H1 (cell line): ENCODE measurements at regions not wholly inside any gene's neighbourhood (a gene's known extent, or its start where the extent isn't known, plus 50 kb on each side); places are given as distances from the start of the nearest gene placed in this dataset.

ENCODE experiments used
- TF ChIP-seq, protein P1 (sequence below), 3 experiments: IDR thresholded peaks; 1 replicate in 2 of 3; 2 replicates in 1 of 3; pipeline versions ENCODE4 v1.5.1 to v1.6.1; 2011; ENCODE audit warnings: low read length in 3 of 3, mild to moderate bottlenecking in 3 of 3, inconsistent platforms in 2 of 3, low read depth in 1 of 3, moderate library complexity in 1 of 3; ENCODE audit not compliant: insufficient read depth in 1 of 3; ENCODE audit errors: control extremely low read depth in 1 of 3

DNA sequence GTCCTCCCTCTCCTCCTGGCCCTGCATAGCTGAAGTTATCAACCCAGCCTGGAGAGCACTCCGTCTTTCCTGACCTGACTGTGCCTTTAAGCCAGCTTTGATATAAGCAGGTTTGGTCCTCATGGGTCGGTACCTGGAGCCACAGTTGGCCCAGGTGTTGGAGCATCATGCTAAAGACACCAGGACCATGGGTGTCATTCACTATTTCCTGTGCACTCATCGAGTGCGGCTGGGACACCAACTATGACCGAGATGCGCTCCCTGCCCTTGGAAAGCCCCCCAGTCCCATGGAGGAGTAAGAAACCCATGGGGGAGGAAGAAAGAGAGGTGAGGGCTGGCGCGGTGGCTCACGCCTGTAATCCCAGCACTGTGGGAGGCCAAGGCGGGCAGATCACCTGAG, 78.9 kb upstream of the CCND2 start (continued):
- TF ChIP-seq, protein P1, sequence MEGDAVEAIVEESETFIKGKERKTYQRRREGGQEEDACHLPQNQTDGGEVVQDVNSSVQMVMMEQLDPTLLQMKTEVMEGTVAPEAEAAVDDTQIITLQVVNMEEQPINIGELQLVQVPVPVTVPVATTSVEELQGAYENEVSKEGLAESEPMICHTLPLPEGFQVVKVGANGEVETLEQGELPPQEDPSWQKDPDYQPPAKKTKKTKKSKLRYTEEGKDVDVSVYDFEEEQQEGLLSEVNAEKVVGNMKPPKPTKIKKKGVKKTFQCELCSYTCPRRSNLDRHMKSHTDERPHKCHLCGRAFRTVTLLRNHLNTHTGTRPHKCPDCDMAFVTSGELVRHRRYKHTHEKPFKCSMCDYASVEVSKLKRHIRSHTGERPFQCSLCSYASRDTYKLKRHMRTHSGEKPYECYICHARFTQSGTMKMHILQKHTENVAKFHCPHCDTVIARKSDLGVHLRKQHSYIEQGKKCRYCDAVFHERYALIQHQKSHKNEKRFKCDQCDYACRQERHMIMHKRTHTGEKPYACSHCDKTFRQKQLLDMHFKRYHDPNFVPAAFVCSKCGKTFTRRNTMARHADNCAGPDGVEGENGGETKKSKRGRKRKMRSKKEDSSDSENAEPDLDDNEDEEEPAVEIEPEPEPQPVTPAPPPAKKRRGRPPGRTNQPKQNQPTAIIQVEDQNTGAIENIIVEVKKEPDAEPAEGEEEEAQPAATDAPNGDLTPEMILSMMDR (IDR thresholded peaks at IDR 0.05; ENCODE audit: control extremely low read depth in 1 of 3, insufficient read depth in 1 of 3, low read depth in 1 of 3, low read length in 3 of 3) = no peak
- TF ChIP-seq, all 59 proteins: peak for 0
